OCI-LY7 (cell line): ENCODE measurements at regions not wholly inside any gene's neighbourhood (a gene's known extent, or its start where the extent isn't known, plus 50 kb on each side); places are given as distances from the start of the nearest gene placed in this dataset.

Source experiments
- BruUV-seq: library from RNA; stranded (reverse); fragments of 400-500 nt; replicated peaks from 2 replicates; lab custom pipeline; 2021; lab: Mats Ljungman, UMichigan
- CTCF ChIA-PET: fragments of 300-600 bp; sonication (Branson Sonifier 250); formaldehyde crosslinking; loops from one replicate; lab custom pipeline; 2022; ENCODE audit warnings: antibody characterized with exemption; ENCODE audit not compliant: unreplicated experiment; lab: Charles Lee
- POLR2A ChIA-PET: fragments of 300-600 bp; sonication (Branson Sonifier 250); formaldehyde crosslinking; loops from one replicate; lab custom pipeline; 2022; ENCODE audit warnings: antibody characterized with exemption; lab: Charles Lee
- DNase-seq: peaks from one replicate; pipeline ENCODE4 v3.0.0-alpha.2; 2015; ENCODE audit warnings: low spot score
- H2AFZ ChIP-seq: fragments of 200-600 bp; sonication (generic), shearing (Covaris generic); 2 replicates; pipeline ENCODE4 v1.6.1; 2014; ENCODE audit warnings: mild to moderate bottlenecking, antibody characterized with exemption, low read length, moderate library complexity
- H3K27ac ChIP-seq: fragments of 200-600 bp; sonication (generic); 2 replicates; pipeline ENCODE4 v1.5.1; 2014; ENCODE audit warnings: mixed run types, low read depth, mild to moderate bottlenecking, moderate library complexity, low read length, inconsistent platforms; ENCODE audit not compliant: poor library complexity, severe bottlenecking
- H3K36me3 ChIP-seq: fragments of 200-600 bp; sonication (generic); 2 replicates; pipeline ENCODE4 v1.6.1; 2014; ENCODE audit warnings: mild to moderate bottlenecking, antibody characterized with exemption, low read length, moderate library complexity, mixed read lengths; ENCODE audit not compliant: insufficient read depth
- H3K4me1 ChIP-seq: fragments of 200-600 bp; sonication (generic); 2 replicates; pipeline ENCODE4 v1.5.1; 2014; ENCODE audit warnings: mild to moderate bottlenecking, low read length; ENCODE audit not compliant: insufficient read depth, poor library complexity, severe bottlenecking
- H3K4me2 ChIP-seq: fragments of 200-600 bp; sonication (generic); 2 replicates; pipeline ENCODE4 v1.6.1; 2014; ENCODE audit warnings: mild to moderate bottlenecking, low read length
- H3K4me3 ChIP-seq: fragments of 200-600 bp; sonication (generic); 2 replicates; pipeline ENCODE4 v1.5.1; 2014; ENCODE audit warnings: mild to moderate bottlenecking, low read depth, low read length; ENCODE audit not compliant: poor library complexity, severe bottlenecking
- H3K79me2 ChIP-seq: fragments of 200-600 bp; sonication (generic); 2 replicates; pipeline ENCODE4 v1.6.1; 2016; ENCODE audit warnings: low read depth, mild to moderate bottlenecking, low read length, moderate library complexity, mixed read lengths; ENCODE audit not compliant: insufficient read depth
- H3K9me2 ChIP-seq: fragments of 200-600 bp; sonication (generic); 2 replicates; pipeline ENCODE4 v1.6.1; 2016; ENCODE audit warnings: mild to moderate bottlenecking, low read length, mixed read lengths; ENCODE audit not compliant: insufficient read depth
- H3K9me3 ChIP-seq: fragments of 200-600 bp; sonication (generic); 2 replicates; pipeline ENCODE4 v1.6.1; 2014; ENCODE audit warnings: mild to moderate bottlenecking, mixed run types, low read length, mixed read lengths
- H4K20me1 ChIP-seq: fragments of 200-600 bp; sonication (generic); 2 replicates; pipeline ENCODE4 v1.6.1; 2014; ENCODE audit warnings: mild to moderate bottlenecking, antibody characterized with exemption, low read length, moderate library complexity, mixed read lengths; ENCODE audit not compliant: insufficient read depth
- EZH2phosphoT487 ChIP-seq: fragments of 200-600 bp; sonication (generic); IDR thresholded peaks from 2 replicates; pipeline ENCODE4 v1.6.1; 2018; ENCODE audit warnings: low read depth, borderline replicate concordance, mild to moderate bottlenecking, mixed run types, antibody characterized with exemption, low read length, moderate library complexity, mixed read lengths
- intact Hi-C: fragments of 100-400 bp; cut with micrococcal nuclease; formaldehyde crosslinking; loops from one replicate; pipeline ENCODE4 v1.10.0; 2022; ENCODE audit not compliant: unreplicated experiment
- TF ChIP-seq, protein P1 (sequence below): fragments of 200-600 bp; sonication (generic); conservative IDR thresholded peaks from 2 replicates; pipeline ENCODE4 v1.5.1; 2014; ENCODE audit warnings: mild to moderate bottlenecking, antibody characterized with exemption, low read length, moderate library complexity, mixed read lengths

- no peaks in the 10 kb centered on the region for H4K20me1 ChIP-seq
- CTCF ChIA-PET, result no interaction called here
- TF ChIP-seq, protein P1, sequence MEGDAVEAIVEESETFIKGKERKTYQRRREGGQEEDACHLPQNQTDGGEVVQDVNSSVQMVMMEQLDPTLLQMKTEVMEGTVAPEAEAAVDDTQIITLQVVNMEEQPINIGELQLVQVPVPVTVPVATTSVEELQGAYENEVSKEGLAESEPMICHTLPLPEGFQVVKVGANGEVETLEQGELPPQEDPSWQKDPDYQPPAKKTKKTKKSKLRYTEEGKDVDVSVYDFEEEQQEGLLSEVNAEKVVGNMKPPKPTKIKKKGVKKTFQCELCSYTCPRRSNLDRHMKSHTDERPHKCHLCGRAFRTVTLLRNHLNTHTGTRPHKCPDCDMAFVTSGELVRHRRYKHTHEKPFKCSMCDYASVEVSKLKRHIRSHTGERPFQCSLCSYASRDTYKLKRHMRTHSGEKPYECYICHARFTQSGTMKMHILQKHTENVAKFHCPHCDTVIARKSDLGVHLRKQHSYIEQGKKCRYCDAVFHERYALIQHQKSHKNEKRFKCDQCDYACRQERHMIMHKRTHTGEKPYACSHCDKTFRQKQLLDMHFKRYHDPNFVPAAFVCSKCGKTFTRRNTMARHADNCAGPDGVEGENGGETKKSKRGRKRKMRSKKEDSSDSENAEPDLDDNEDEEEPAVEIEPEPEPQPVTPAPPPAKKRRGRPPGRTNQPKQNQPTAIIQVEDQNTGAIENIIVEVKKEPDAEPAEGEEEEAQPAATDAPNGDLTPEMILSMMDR, result no peak
- TF ChIP-seq EZH2phosphoT487, result no peak
- no peak overlapping the region for H2AFZ ChIP-seq
- no peaks in the 10 kb centered on the region for H3K4me1 ChIP-seq
- no peak overlapping the region for H3K27ac ChIP-seq
- H3K36me3 ChIP-seq, result no peaks in the 10 kb centered on the region
- BruUV-seq, result no TSS peak
- DNase-seq, result no peak
- POLR2A ChIA-PET, result no interaction called here
- no peak overlapping the region for H3K4me3 ChIP-seq
- intact Hi-C loops, result no loop called here
- H3K79me2 ChIP-seq, result no peaks in the 10 kb centered on the region
- H3K9me3 ChIP-seq, result no peaks in the 10 kb centered on the region
- no peak overlapping the region for H3K4me2 ChIP-seq
- no peaks in the 10 kb centered on the region for H3K9me2 ChIP-seq
Measured at GRCh38 chrX:27086237-27086636, 376.9 kb downstream of the PPP4R3C start.

- Histone ChIP-seq H3K4me2 (no peak overlapping the region), H3K9me2 (no peaks in the 10 kb centered on the region), H3K79me2 (no peaks in the 10 kb centered on the region), H3K4me1 (no peaks in the 10 kb centered on the region), H4K20me1 (no peaks in the 10 kb centered on the region), H3K4me3 (no peak overlapping the region), H3K27ac (no peak overlapping the region), H3K36me3 (no peaks in the 10 kb centered on the region), H3K9me3 (no peaks in the 10 kb centered on the region), H2AFZ (no peak overlapping the region)
- POLR2A ChIA-PET, result no interaction called here
- no peak for TF ChIP-seq EZH2phosphoT487
- TF ChIP-seq, protein P1, result no peak
- CTCF ChIA-PET, result no interaction called here
- intact Hi-C loops, result no loop called here
- DNase-seq, result no peak
- no TSS peak for BruUV-seq
Measured at GRCh38 chrX:27085346-27085745, 377.8 kb downstream of the PPP4R3C start.

DNA sequence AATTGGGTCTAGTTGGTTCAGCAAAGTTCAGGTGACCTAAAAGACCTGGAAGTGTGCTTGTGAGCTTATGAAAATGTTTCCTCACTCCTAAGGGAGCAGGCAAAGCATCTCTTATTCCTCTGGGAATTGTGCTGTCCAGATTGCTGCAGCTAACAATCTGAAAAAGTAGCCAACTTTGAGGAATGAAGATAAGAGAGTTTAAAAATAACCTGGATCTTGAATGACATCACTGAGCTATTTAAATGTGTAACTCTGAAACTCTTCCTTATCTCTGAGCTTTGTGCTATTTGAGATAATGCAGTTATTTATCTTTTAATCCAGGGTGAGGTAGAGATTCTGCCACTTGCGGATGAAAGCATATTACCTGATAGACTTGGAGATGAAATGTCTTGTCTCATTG is 384.8 kb downstream of the PPP4R3C start:
- intact Hi-C loops, result no loop called here
- H3K27ac ChIP-seq, result no peak overlapping the region
- no peak for TF ChIP-seq EZH2phosphoT487
- TF ChIP-seq, protein P1, result no peak
- no peaks in the 10 kb centered on the region for H3K79me2 ChIP-seq
- H3K36me3 ChIP-seq, result no peaks in the 10 kb centered on the region
- CTCF ChIA-PET, result no interaction called here
- H4K20me1 ChIP-seq, result no peaks in the 10 kb centered on the region
- H3K4me2 ChIP-seq, result no peak overlapping the region
- H3K9me3 ChIP-seq, result no peaks in the 10 kb centered on the region
- POLR2A ChIA-PET, result no interaction called here
- no peak overlapping the region for H3K4me3 ChIP-seq
- H3K9me2 ChIP-seq, result no peaks in the 10 kb centered on the region
- no TSS peak for BruUV-seq
- H3K4me1 ChIP-seq, result no peaks in the 10 kb centered on the region
- H2AFZ ChIP-seq, result no peak overlapping the region
- no peak for DNase-seq
